ENCODE measurements at regions not wholly inside any gene's neighbourhood (a gene's known extent, or its start where the extent isn't known, plus 50 kb on each side); places are given as distances from the start of the nearest gene placed in this dataset.

GRCh38 chr11:93906486-93906885, 56.1 kb upstream of the VSTM5 start:
- TF ChIP-seq POLR2A (IDR thresholded peaks at IDR 0.05): no peak
- TF ChIP-seq, protein P1, sequence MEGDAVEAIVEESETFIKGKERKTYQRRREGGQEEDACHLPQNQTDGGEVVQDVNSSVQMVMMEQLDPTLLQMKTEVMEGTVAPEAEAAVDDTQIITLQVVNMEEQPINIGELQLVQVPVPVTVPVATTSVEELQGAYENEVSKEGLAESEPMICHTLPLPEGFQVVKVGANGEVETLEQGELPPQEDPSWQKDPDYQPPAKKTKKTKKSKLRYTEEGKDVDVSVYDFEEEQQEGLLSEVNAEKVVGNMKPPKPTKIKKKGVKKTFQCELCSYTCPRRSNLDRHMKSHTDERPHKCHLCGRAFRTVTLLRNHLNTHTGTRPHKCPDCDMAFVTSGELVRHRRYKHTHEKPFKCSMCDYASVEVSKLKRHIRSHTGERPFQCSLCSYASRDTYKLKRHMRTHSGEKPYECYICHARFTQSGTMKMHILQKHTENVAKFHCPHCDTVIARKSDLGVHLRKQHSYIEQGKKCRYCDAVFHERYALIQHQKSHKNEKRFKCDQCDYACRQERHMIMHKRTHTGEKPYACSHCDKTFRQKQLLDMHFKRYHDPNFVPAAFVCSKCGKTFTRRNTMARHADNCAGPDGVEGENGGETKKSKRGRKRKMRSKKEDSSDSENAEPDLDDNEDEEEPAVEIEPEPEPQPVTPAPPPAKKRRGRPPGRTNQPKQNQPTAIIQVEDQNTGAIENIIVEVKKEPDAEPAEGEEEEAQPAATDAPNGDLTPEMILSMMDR (IDR thresholded peaks at IDR 0.05): no peak

All from adrenal gland (tissue), 5 donors.